Endodermal cell (in vitro differentiated cells): ENCODE measurements at regions not wholly inside any gene's neighbourhood (a gene's known extent, or its start where the extent isn't known, plus 50 kb on each side); places are given as distances from the start of the nearest gene placed in this dataset.

Source experiments
- DNase-seq: peaks from one replicate; pipeline ENCODE4 v3.0.0-alpha.2; 2017
- H3K27ac ChIP-seq: 2 replicates; pipeline ENCODE4 v1.5.1; 2013; ENCODE audit warnings: mild to moderate bottlenecking, low read depth, low read length, moderate library complexity
- H3K27me3 ChIP-seq: 2 replicates; pipeline ENCODE4 v1.6.1; 2013; ENCODE audit warnings: mild to moderate bottlenecking, low read length, moderate library complexity; ENCODE audit not compliant: insufficient read depth, control insufficient read depth, poor library complexity, severe bottlenecking
- H3K36me3 ChIP-seq: 2 replicates; pipeline ENCODE4 v1.7.0; 2013; ENCODE audit warnings: mild to moderate bottlenecking, low read length, moderate library complexity; ENCODE audit not compliant: control insufficient read depth, insufficient read depth
- H3K4me1 ChIP-seq: one replicate; pipeline ENCODE4 v1.7.0; 2013; ENCODE audit warnings: low read length; ENCODE audit not compliant: control insufficient read depth, insufficient read depth
- H3K4me3 ChIP-seq: 2 replicates; pipeline ENCODE4 v1.5.1; 2013; ENCODE audit warnings: mild to moderate bottlenecking, low read length, moderate library complexity
- H3K9ac ChIP-seq: 2 replicates; pipeline ENCODE4 v1.6.1; 2013; ENCODE audit warnings: mild to moderate bottlenecking, low read length, moderate library complexity; ENCODE audit not compliant: poor library complexity, severe bottlenecking; ENCODE audit errors: extremely low read depth
- H3K9me3 ChIP-seq: 2 replicates; pipeline ENCODE4 v1.6.1; 2013; ENCODE audit warnings: mild to moderate bottlenecking, low read length, moderate library complexity; ENCODE audit not compliant: control insufficient read depth
- H3K27ac Mint-ChIP-seq: 2 replicates; pipeline ENCODE4 v1.8.0; 2020; ENCODE audit warnings: mixed read lengths
- H3K27me3 Mint-ChIP-seq: 2 replicates; pipeline ENCODE4 v1.8.0; 2021; ENCODE audit warnings: mild to moderate bottlenecking, mixed read lengths; ENCODE audit not compliant: insufficient read depth
- H3K36me3 Mint-ChIP-seq: 2 replicates; pipeline ENCODE4 v1.8.0; 2020; ENCODE audit warnings: low read depth, mixed read lengths
- H3K4me1 Mint-ChIP-seq: 2 replicates; pipeline ENCODE4 v1.8.0; 2020; ENCODE audit warnings: mixed read lengths
- H3K4me3 Mint-ChIP-seq: 2 replicates; pipeline ENCODE4 v1.8.0; 2020; ENCODE audit warnings: mild to moderate bottlenecking, moderate library complexity, mixed read lengths
- H3K9me3 Mint-ChIP-seq: 2 replicates; pipeline ENCODE4 v1.8.0; 2020; ENCODE audit warnings: mild to moderate bottlenecking, mixed read lengths
- CTCF ChIP-seq: fragments of 200-600 bp; sonication (generic); conservative IDR thresholded peaks from 2 replicates; pipeline ENCODE4 v1.5.0; 2021; ENCODE audit warnings: antibody characterized with exemption, mild to moderate bottlenecking
- WGBS, 2 experiments: methylation state at CpG; one replicate each; pipeline versions ENCODE4 v1.1.5 to v1.1.7; 2013; ENCODE audit warnings: missing lambda C conversion rate in 2 of 2, mixed read lengths in 1 of 2; ENCODE audit not compliant: insufficient coverage in 1 of 2, insufficient read length in 1 of 2; 5-methylcytosine and 5-hydroxymethylcytosine counted together

GRCh38 chr21:22925032-22925431, 1926.8 kb downstream of the NCAM2 start:
- Mint-ChIP-seq H3K27ac (no peak overlapping the region), H3K4me3 (no peak overlapping the region), H3K36me3 (no peaks in the 10 kb centered on the region), H3K9me3 (peaks cover 22% of the 10 kb centered on the region), H3K4me1 (no peaks in the 10 kb centered on the region), H3K27me3 (peaks cover 2% of the 10 kb centered on the region)
- H3K36me3 ChIP-seq = no peaks in the 10 kb centered on the region
- no peak overlapping the region for H3K27ac ChIP-seq
- H3K27me3 ChIP-seq = no peaks in the 10 kb centered on the region
- no peaks in the 10 kb centered on the region for H3K4me1 ChIP-seq
- no peak overlapping the region for H3K9ac ChIP-seq
- no peak for TF ChIP-seq CTCF
- H3K4me3 ChIP-seq = no peak overlapping the region
- no peaks in the 10 kb centered on the region for H3K9me3 ChIP-seq
- 100% methylated on average over 1 of the region's 1 CpG; no CpG with 5 or more reads in 1 of the 2 experiments for WGBS, 2 experiments
- no peak for DNase-seq

GRCh38 chr21:22927469-22927868, 1929.3 kb downstream of the NCAM2 start:
- 89% methylated on average over 1 of the region's 2 CpGs; no CpG with 5 or more reads in 1 of the 2 experiments for WGBS, 2 experiments
- no peak for DNase-seq
- H3K27ac Mint-ChIP-seq = no peak overlapping the region
- no peaks in the 10 kb centered on the region for H3K36me3 ChIP-seq
- H3K4me1 Mint-ChIP-seq = peaks cover 1% of the 10 kb centered on the region
- H3K36me3 Mint-ChIP-seq = no peaks in the 10 kb centered on the region
- no peaks in the 10 kb centered on the region for H3K27me3 Mint-ChIP-seq
- peaks cover 18% of the 10 kb centered on the region for H3K9me3 Mint-ChIP-seq
- no peak overlapping the region for H3K27ac ChIP-seq
- no peak overlapping the region for H3K4me3 ChIP-seq
- H3K9ac ChIP-seq = no peak overlapping the region
- peaks cover 7% of the 10 kb centered on the region for H3K9me3 ChIP-seq
- no peaks in the 10 kb centered on the region for H3K27me3 ChIP-seq
- no peaks in the 10 kb centered on the region for H3K4me1 ChIP-seq
- no peak for TF ChIP-seq CTCF
- H3K4me3 Mint-ChIP-seq = no peak overlapping the region

- H3K27ac Mint-ChIP-seq = no peak overlapping the region
Measured at GRCh38 chr21:22941779-22942490, 1943.7 kb downstream of the NCAM2 start.

More at GRCh38 chr21:22941779-22942490, 1943.7 kb downstream of the NCAM2 start:
- Histone ChIP-seq H3K4me3 (no peak overlapping the region), H3K4me1 (peaks cover 3% of the 10 kb centered on the region), H3K9me3 (peaks cover 5% of the 10 kb centered on the region), H3K27me3 (no peaks in the 10 kb centered on the region), H3K27ac (no peak overlapping the region), H3K36me3 (no peaks in the 10 kb centered on the region), H3K9ac (no peak overlapping the region)
- TF ChIP-seq CTCF = no peak
- Mint-ChIP-seq H3K9me3 (peaks cover 12% of the 10 kb centered on the region), H3K36me3 (peaks cover 2% of the 10 kb centered on the region), H3K4me3 (no peak overlapping the region), H3K27me3 (no peaks in the 10 kb centered on the region), H3K4me1 (peaks cover 32% of the 10 kb centered on the region)
- WGBS, 2 experiments = 94 to 100% methylated on average over 1 to 4 of the region's 4 CpGs
- no peak for DNase-seq
